HG03097 (cell line): ENCODE measurements at regions not wholly inside any gene's neighbourhood (a gene's known extent, or its start where the extent isn't known, plus 50 kb on each side); places are given as distances from the start of the nearest gene placed in this dataset.
"Not testable (repeated sequence)": the region's sequence is repeated elsewhere in the genome, so short reads cannot be mapped to it uniquely, and the experiment has no call there.

Experiments
- ATAC-seq: cut with Tn5 transposase; IDR thresholded peaks from one replicate; pipeline ENCODE4 v1.9.1; 2021; ENCODE audit not compliant: unreplicated experiment, low FRiP score

DNA sequence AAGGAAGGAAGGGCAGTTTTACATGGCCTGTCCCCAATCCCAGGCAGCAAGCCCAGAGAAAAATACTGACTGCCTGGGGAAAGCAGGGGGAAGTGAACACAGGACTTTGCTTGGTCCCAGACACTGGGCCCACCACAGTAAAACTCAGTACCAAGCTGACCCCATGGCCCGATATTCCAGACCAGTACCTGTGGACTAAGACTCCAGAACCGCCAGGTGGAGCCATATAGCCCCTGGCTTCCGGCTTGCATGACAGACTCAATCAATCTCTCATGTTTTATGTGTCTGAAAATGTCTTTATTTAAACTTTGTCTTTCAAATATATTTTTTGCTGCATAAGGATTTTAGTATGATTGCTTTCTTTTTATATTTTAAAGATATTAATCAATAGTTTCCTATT, 767.9 kb upstream of the SLITRK6 start:
- ATAC-seq, result no peak

DNA sequence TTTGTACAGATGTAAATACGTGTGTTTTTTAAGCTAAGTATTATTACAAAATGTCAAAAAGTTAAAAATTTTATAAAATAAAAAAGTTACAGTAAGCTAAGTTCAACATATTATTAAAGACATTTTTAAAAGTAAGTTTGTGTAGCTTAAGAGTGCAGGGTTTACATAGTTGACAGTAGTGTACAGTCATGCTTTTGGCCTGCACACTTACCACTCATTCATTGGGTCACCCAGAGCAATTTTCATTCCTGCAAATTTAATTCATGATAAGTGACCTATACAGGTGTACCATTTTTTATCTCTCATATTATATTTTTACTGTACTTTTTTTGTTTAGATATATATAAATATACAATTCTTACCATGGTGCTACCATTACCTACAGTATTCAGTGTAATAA, 769.9 kb upstream of the SLITRK6 start:
- no peak for ATAC-seq

DNA sequence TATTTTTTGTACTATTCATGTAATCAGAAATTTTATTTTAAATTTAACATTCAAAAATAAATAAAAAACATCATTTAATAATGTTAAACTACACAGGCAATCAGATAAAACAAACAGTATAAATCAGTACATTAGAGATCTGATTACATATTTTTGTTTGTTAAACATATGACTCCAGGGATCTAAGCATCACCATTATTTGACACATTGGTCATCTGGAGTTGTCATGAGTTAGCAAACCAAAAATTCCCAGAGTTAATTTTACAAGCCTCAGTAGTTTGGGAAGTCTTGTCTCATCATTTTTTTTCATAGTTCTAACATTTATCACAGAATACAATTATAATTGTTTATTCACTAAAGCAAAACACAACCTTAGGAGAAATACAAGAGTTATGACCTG, 770.8 kb upstream of the SLITRK6 start:
- ATAC-seq, result no peak

- ATAC-seq, result no peak
These were observed 772.9 kb upstream of the SLITRK6 start for GRCh38 chr13:86572115-86572514.

DNA sequence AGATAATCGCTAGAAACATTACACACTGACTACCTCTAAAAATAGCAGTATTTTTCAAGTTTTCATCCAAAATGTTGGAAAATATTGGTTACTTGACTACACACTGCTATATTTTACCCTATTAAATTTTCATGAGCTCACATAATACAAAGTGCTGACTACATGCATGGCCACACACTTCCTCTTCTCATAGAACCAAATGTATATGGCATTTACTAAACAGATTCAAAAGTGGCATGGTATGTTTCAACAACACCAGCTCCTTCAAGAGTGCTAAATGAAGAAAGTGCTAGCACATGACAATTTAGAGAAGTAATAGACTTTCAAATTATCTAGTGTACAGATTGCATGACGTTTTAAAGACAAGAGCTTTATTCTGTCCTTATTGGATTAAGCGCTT, 780.4 kb upstream of the SLITRK6 start:
- no peak for ATAC-seq

GRCh38 chr13:86581706-86582105, 782.5 kb upstream of the SLITRK6 start:
- ATAC-seq, result no peak

- no peak for ATAC-seq
These were observed 785.1 kb upstream of the SLITRK6 start for GRCh38 chr13:86584301-86584700.

- ATAC-seq, result no peak
These were observed 786.6 kb upstream of the SLITRK6 start for GRCh38 chr13:86585835-86586234.

GRCh38 chr13:86591862-86592261, 792.6 kb upstream of the SLITRK6 start:
- ATAC-seq, result no peak

DNA sequence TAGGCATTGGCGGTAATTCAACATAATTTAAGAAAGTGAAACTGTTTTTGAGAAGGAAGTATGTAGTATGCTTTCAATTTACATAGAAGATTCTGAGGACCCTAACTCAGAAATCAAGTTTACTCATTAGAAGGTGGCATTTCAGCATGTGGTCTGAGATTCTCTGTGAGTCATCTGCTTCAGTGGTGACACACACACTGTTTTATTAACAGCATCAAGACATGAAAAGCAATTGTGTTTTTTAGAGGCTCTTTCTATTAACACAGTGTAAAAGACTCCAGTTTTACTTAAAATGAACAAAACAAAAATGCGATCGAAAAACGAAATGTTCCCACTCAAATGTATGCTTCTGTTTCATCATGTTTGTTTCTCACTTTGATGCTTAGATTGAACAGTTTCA, 802.1 kb upstream of the SLITRK6 start:
- no peak for ATAC-seq

- ATAC-seq, result no peak
These were observed 807.0 kb upstream of the SLITRK6 start for GRCh38 chr13:86606264-86606663.

GRCh38 chr13:86608701-86609100, 809.5 kb upstream of the SLITRK6 start:
- no peak for ATAC-seq

DNA sequence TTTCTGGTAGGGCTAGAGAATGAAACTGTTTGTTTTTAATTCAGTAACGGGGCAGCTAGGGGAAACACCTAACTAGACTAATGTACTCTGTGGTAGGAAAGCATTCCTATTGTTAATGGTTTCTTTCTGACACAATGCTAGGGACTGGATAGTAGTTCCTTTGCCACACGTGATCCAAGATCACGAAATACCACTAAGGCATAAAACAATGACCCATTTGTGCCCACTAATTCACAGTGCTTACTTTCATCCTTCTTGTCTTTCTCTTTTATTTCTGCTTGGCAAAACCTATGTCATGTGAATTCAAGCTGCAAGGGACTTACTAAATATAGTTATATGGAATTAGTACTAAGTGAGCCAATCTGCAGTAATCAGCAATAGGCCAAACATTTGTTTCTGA, 834.1 kb upstream of the SLITRK6 start:
- ATAC-seq, result no peak

DNA sequence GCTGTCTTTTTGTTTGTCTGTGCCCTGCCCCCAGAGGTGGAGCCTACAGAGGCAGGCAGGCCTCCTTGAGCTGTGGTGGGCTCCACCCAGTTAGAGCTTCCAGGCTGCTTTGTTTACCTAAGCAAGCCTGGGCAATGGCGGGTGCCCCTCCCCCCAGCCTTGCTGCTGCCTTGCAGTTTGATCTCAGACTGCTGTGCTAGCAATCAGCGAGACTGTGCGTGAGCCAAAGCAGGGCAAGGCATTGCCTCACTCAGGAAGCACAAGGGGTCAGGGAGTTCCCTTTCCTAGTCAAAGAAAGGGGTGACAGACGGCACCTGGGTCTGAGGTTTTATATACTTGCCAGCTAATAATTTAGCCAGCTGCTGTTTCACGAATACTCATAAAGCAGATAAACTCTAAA, 852.0 kb upstream of the SLITRK6 start:
- ATAC-seq, result not testable (repeated sequence)

- ATAC-seq, result no peak
These were observed 853.8 kb upstream of the SLITRK6 start for GRCh38 chr13:86653009-86653408.

DNA sequence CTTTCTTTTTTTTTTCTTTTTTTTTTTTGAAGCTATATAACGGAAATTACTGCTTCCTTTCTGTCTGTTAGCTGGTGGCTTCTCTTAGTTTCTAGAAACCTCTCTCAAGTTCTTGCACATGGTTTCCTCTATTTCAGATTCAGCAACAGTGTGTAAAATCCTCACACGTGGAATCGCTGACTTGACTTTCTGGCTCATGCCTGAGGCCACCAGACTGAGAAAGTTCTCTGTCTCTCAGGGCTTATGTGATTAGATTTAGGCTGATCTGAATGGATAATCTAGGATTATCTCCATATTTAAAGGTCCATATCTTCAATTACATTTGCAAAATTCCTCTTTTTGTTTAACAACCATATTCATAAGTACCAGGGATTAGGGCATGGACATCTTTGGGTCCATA, 856.3 kb upstream of the SLITRK6 start:
- ATAC-seq, result no peak

- ATAC-seq, result no peak
These were observed 860.9 kb upstream of the SLITRK6 start for GRCh38 chr13:86660090-86660489.

- no peak for ATAC-seq
These were observed 866.6 kb upstream of the SLITRK6 start for GRCh38 chr13:86665842-86666241.

GRCh38 chr13:86673931-86674431, 874.8 kb upstream of the SLITRK6 start:
- ATAC-seq, result no peak

DNA sequence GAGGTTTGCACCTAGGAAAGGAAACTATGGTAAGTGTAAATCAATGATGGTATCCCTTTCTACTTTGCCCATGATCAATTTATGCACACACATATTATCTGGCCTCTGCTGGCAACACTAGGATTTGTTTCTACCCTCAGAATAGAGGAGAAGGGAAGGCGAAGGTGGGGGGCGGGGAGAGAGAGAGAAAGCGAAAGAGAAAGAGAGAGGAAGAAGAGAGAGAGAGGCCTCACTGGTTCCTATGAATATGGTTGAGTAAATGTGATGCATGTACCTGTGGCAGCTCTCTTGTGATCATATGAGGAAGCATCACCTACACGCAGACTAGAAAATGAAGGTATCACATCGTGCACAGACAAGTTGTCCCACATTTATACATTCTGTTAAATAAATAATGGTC, 882.0 kb upstream of the SLITRK6 start:
- ATAC-seq, result no peak

- ATAC-seq, result no peak
These were observed 885.2 kb upstream of the SLITRK6 start for GRCh38 chr13:86684402-86684801.

- ATAC-seq, result no peak
These were observed 890.7 kb upstream of the SLITRK6 start for GRCh38 chr13:86689911-86690310.

DNA sequence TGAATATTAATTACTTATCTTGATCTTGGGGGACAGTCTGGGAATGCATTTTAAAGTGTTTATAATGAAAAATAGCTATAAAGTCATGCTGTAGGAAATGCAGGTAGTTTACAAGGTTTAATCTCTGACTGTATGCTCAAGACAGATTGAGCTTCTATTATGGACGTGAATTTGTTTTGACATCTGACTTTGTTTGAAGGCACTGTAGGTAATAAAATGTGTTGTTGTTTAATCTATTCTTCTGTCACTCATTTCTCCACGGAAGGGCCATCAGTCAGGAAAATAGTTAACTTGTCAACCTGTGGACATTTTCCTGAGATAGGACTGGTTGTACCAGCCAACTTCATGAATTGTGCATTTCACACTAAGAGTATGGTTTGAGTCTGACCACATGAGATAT, 893.1 kb upstream of the SLITRK6 start:
- no peak for ATAC-seq
